OCI-LY7 (cell line): ENCODE measurements at regions not wholly inside any gene's neighbourhood (a gene's known extent, or its start where the extent isn't known, plus 50 kb on each side); places are given as distances from the start of the nearest gene placed in this dataset.

Experiments used
- BruUV-seq: library from RNA; stranded (reverse); fragments of 400-500 nt; replicated peaks from 2 replicates; lab custom pipeline; 2021; lab: Mats Ljungman, UMichigan
- CTCF ChIA-PET: fragments of 300-600 bp; sonication (Branson Sonifier 250); formaldehyde crosslinking; loops from one replicate; lab custom pipeline; 2022; ENCODE audit warnings: antibody characterized with exemption; ENCODE audit not compliant: unreplicated experiment; lab: Charles Lee
- POLR2A ChIA-PET: fragments of 300-600 bp; sonication (Branson Sonifier 250); formaldehyde crosslinking; loops from one replicate; lab custom pipeline; 2022; ENCODE audit warnings: antibody characterized with exemption; lab: Charles Lee
- DNase-seq: peaks from one replicate; pipeline ENCODE4 v3.0.0-alpha.2; 2015; ENCODE audit warnings: low spot score
- H2AFZ ChIP-seq: fragments of 200-600 bp; sonication (generic), shearing (Covaris generic); 2 replicates; pipeline ENCODE4 v1.6.1; 2014; ENCODE audit warnings: mild to moderate bottlenecking, antibody characterized with exemption, low read length, moderate library complexity
- H3K27ac ChIP-seq: fragments of 200-600 bp; sonication (generic); 2 replicates; pipeline ENCODE4 v1.5.1; 2014; ENCODE audit warnings: mixed run types, low read depth, mild to moderate bottlenecking, moderate library complexity, low read length, inconsistent platforms; ENCODE audit not compliant: poor library complexity, severe bottlenecking
- H3K36me3 ChIP-seq: fragments of 200-600 bp; sonication (generic); 2 replicates; pipeline ENCODE4 v1.6.1; 2014; ENCODE audit warnings: mild to moderate bottlenecking, antibody characterized with exemption, low read length, moderate library complexity, mixed read lengths; ENCODE audit not compliant: insufficient read depth
- H3K4me1 ChIP-seq: fragments of 200-600 bp; sonication (generic); 2 replicates; pipeline ENCODE4 v1.5.1; 2014; ENCODE audit warnings: mild to moderate bottlenecking, low read length; ENCODE audit not compliant: insufficient read depth, poor library complexity, severe bottlenecking
- H3K4me2 ChIP-seq: fragments of 200-600 bp; sonication (generic); 2 replicates; pipeline ENCODE4 v1.6.1; 2014; ENCODE audit warnings: mild to moderate bottlenecking, low read length
- H3K4me3 ChIP-seq: fragments of 200-600 bp; sonication (generic); 2 replicates; pipeline ENCODE4 v1.5.1; 2014; ENCODE audit warnings: mild to moderate bottlenecking, low read depth, low read length; ENCODE audit not compliant: poor library complexity, severe bottlenecking
- H3K79me2 ChIP-seq: fragments of 200-600 bp; sonication (generic); 2 replicates; pipeline ENCODE4 v1.6.1; 2016; ENCODE audit warnings: low read depth, mild to moderate bottlenecking, low read length, moderate library complexity, mixed read lengths; ENCODE audit not compliant: insufficient read depth
- H3K9me2 ChIP-seq: fragments of 200-600 bp; sonication (generic); 2 replicates; pipeline ENCODE4 v1.6.1; 2016; ENCODE audit warnings: mild to moderate bottlenecking, low read length, mixed read lengths; ENCODE audit not compliant: insufficient read depth
- H3K9me3 ChIP-seq: fragments of 200-600 bp; sonication (generic); 2 replicates; pipeline ENCODE4 v1.6.1; 2014; ENCODE audit warnings: mild to moderate bottlenecking, mixed run types, low read length, mixed read lengths
- H4K20me1 ChIP-seq: fragments of 200-600 bp; sonication (generic); 2 replicates; pipeline ENCODE4 v1.6.1; 2014; ENCODE audit warnings: mild to moderate bottlenecking, antibody characterized with exemption, low read length, moderate library complexity, mixed read lengths; ENCODE audit not compliant: insufficient read depth
- CTCF ChIP-seq: fragments of 200-600 bp; sonication (generic); conservative IDR thresholded peaks from 2 replicates; pipeline ENCODE4 v1.5.1; 2014; ENCODE audit warnings: mild to moderate bottlenecking, antibody characterized with exemption, low read length, moderate library complexity, mixed read lengths
- EZH2phosphoT487 ChIP-seq: fragments of 200-600 bp; sonication (generic); IDR thresholded peaks from 2 replicates; pipeline ENCODE4 v1.6.1; 2018; ENCODE audit warnings: low read depth, borderline replicate concordance, mild to moderate bottlenecking, mixed run types, antibody characterized with exemption, low read length, moderate library complexity, mixed read lengths
- intact Hi-C: fragments of 100-400 bp; cut with micrococcal nuclease; formaldehyde crosslinking; loops from one replicate; pipeline ENCODE4 v1.10.0; 2022; ENCODE audit not compliant: unreplicated experiment

GRCh38 chr10:4029866-4030265 is 244.9 kb upstream of the KLF6 start:
- no peaks in the 10 kb centered on the region for H3K36me3 ChIP-seq
- intact Hi-C loops = no loop called here
- no peaks in the 10 kb centered on the region for H3K9me3 ChIP-seq
- DNase-seq = no peak
- ChIA-PET POLR2A (no interaction called here), CTCF (no interaction called here)
- H2AFZ ChIP-seq = no peak overlapping the region
- no peak for TF ChIP-seq CTCF
- no peak for TF ChIP-seq EZH2phosphoT487
- H3K4me2 ChIP-seq = no peak overlapping the region
- no peak overlapping the region for H3K27ac ChIP-seq
- H3K4me3 ChIP-seq = no peak overlapping the region
- no peaks in the 10 kb centered on the region for H3K79me2 ChIP-seq
- no TSS peak for BruUV-seq
- no peaks in the 10 kb centered on the region for H3K9me2 ChIP-seq
- H4K20me1 ChIP-seq = no peaks in the 10 kb centered on the region
- H3K4me1 ChIP-seq = no peaks in the 10 kb centered on the region

- no peak overlapping the region for H2AFZ ChIP-seq
- ChIA-PET POLR2A (interaction anchor here (1.4 kb wide), 1 partner anchor 13 kb away, joined by 4 read pairs; no protein-coding TSS in a partner anchor), CTCF (no interaction called here)
- H3K4me2 ChIP-seq = no peak overlapping the region
- H3K9me2 ChIP-seq = no peaks in the 10 kb centered on the region
- no peaks in the 10 kb centered on the region for H3K36me3 ChIP-seq
- no peak for DNase-seq
- no peak overlapping the region for H3K4me3 ChIP-seq
- intact Hi-C loops = no loop called here
- H3K4me1 ChIP-seq = no peaks in the 10 kb centered on the region
- H3K79me2 ChIP-seq = no peaks in the 10 kb centered on the region
- no peaks in the 10 kb centered on the region for H4K20me1 ChIP-seq
- H3K9me3 ChIP-seq = no peaks in the 10 kb centered on the region
- BruUV-seq = no TSS peak
- no peak overlapping the region for H3K27ac ChIP-seq
- TF ChIP-seq EZH2phosphoT487 (no peak), CTCF (no peak)
Observed at GRCh38 chr10:4028854-4029583, 244.0 kb upstream of the KLF6 start.

GRCh38 chr10:4028027-4028471 is 243.0 kb upstream of the KLF6 start:
- POLR2A ChIA-PET = interaction anchor here (1.4 kb wide), 1 partner anchor 12 kb away, joined by 4 read pairs; no protein-coding TSS in a partner anchor
- intact Hi-C loops = no loop called here
- H3K36me3 ChIP-seq = no peaks in the 10 kb centered on the region
- no peak overlapping the region for H2AFZ ChIP-seq
- CTCF ChIA-PET = no interaction called here
- H3K9me2 ChIP-seq = no peaks in the 10 kb centered on the region
- no peak for DNase-seq
- H3K27ac ChIP-seq = no peak overlapping the region
- BruUV-seq = no TSS peak
- no peaks in the 10 kb centered on the region for H3K4me1 ChIP-seq
- H3K9me3 ChIP-seq = no peaks in the 10 kb centered on the region
- H3K4me3 ChIP-seq = no peak overlapping the region
- TF ChIP-seq CTCF (no peak), EZH2phosphoT487 (no peak)
- H3K79me2 ChIP-seq = no peaks in the 10 kb centered on the region
- H3K4me2 ChIP-seq = no peak overlapping the region
- no peaks in the 10 kb centered on the region for H4K20me1 ChIP-seq
